Transverse colon (tissue), 4 donors: ENCODE measurements at regions not wholly inside any gene's neighbourhood (a gene's known extent, or its start where the extent isn't known, plus 50 kb on each side); places are given as distances from the start of the nearest gene placed in this dataset.
"Not testable (repeated sequence)": the region's sequence is repeated elsewhere in the genome, so short reads cannot be mapped to it uniquely, and the experiment has no call there.

Experiments
- DNase-seq: peaks from one replicate; pipeline ENCODE4 v3.0.0-alpha.2; 2019
- H3K27ac ChIP-seq, 4 donors: fragments of 200-600 bp; sonication (generic); 2 replicates each; pipeline ENCODE4 v1.5.1; 2016 to 2018; ENCODE audit warnings: inconsistent platforms in 4 of 4
- H3K27me3 ChIP-seq: fragments of 200-600 bp; sonication (generic); 2 replicates; pipeline ENCODE4 v1.5.1; 2017; ENCODE audit warnings: inconsistent platforms
- H3K36me3 ChIP-seq, 4 donors: fragments of 200-600 bp; sonication (generic); 2 replicates each; pipeline ENCODE4 v1.5.1; 2017 to 2019; ENCODE audit warnings: inconsistent platforms in 4 of 4
- H3K4me1 ChIP-seq, 4 donors: fragments of 200-600 bp; sonication (generic); 2 replicates each; pipeline ENCODE4 v1.5.1; 2017 to 2020; ENCODE audit warnings: inconsistent platforms in 4 of 4
- H3K4me3 ChIP-seq, 4 donors: fragments of 200-600 bp; sonication (generic); 1 replicate in 1 of 4; 2 replicates in 3 of 4; pipeline versions ENCODE4 v1.5.1 to v1.6.1; 2017 to 2019; ENCODE audit warnings: inconsistent platforms in 4 of 4
- H3K9me3 ChIP-seq, 2 donors: fragments of 200-600 bp; sonication (generic); 2 replicates each; pipeline ENCODE4 v1.5.1; 2017 to 2019; ENCODE audit warnings: inconsistent platforms in 2 of 2
- EP300 ChIP-seq: sonication (generic); formaldehyde crosslinking; IDR thresholded peaks from one replicate; pipeline ENCODE4 v1.6.1; 2017; ENCODE audit warnings: antibody characterized with exemption, low read depth
- POLR2A ChIP-seq: fragments of 450-650 bp; IDR thresholded peaks from one replicate; pipeline ENCODE4 v1.6.1; 2016; ENCODE audit warnings: antibody characterized with exemption, mild to moderate bottlenecking, moderate library complexity
- POLR2AphosphoS5 ChIP-seq, 3 donors: sonication (generic); formaldehyde crosslinking; IDR thresholded peaks; one replicate each; pipeline ENCODE4 v1.6.1; 2016; ENCODE audit warnings: antibody characterized with exemption in 3 of 3
- WGBS, 2 donors: methylation state at CpG; one replicate each; pipeline ENCODE4 v1.1.5; 2018; ENCODE audit warnings: low coverage in 1 of 2; 5-methylcytosine and 5-hydroxymethylcytosine counted together
- in situ Hi-C, 4 donors: fragments of 200-750 bp; cut with MboI; loops; one replicate each; pipeline versions ENCODE4 v1.15.0 to v1.15.1; 2017; ENCODE audit warnings: low sequenced_read_pairs in 3 of 4, low pct_ligation_motif_present in 1 of 4, low pct_unique_long_range_greater_than_20kb in 1 of 4
- intact Hi-C: fragments of 100-400 bp; cut with DNase I; formaldehyde crosslinking; loops from one replicate; pipeline ENCODE4 v1.15.1; 2023; ENCODE audit warnings: low total_unique reads
- TF ChIP-seq, protein P1 (sequence below), 5 experiments: fragments of 200-600 bp in 3 of 5; fragments of 450-650 bp in 2 of 5; sonication (generic) in 3 of 5; IDR thresholded peaks; 1 replicate in 2 of 5; 2 replicates in 3 of 5; pipeline ENCODE4 v1.5.1; 2016 to 2017; ENCODE audit warnings: antibody characterized with exemption in 5 of 5, inconsistent platforms in 3 of 5, mild to moderate bottlenecking in 2 of 5, moderate library complexity in 1 of 5

- no peaks in the 10 kb centered on the region for H3K36me3 ChIP-seq
- TF ChIP-seq POLR2AphosphoS5 (IDR thresholded peaks at IDR 0.05) = no peak
- TF ChIP-seq, protein P1, sequence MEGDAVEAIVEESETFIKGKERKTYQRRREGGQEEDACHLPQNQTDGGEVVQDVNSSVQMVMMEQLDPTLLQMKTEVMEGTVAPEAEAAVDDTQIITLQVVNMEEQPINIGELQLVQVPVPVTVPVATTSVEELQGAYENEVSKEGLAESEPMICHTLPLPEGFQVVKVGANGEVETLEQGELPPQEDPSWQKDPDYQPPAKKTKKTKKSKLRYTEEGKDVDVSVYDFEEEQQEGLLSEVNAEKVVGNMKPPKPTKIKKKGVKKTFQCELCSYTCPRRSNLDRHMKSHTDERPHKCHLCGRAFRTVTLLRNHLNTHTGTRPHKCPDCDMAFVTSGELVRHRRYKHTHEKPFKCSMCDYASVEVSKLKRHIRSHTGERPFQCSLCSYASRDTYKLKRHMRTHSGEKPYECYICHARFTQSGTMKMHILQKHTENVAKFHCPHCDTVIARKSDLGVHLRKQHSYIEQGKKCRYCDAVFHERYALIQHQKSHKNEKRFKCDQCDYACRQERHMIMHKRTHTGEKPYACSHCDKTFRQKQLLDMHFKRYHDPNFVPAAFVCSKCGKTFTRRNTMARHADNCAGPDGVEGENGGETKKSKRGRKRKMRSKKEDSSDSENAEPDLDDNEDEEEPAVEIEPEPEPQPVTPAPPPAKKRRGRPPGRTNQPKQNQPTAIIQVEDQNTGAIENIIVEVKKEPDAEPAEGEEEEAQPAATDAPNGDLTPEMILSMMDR (IDR thresholded peaks at IDR 0.05) = peak in 1 of 5 experiments; percentile 6
- no peak for TF ChIP-seq EP300
- H3K4me1 ChIP-seq = no peaks in the 10 kb centered on the region
- no peaks in the 10 kb centered on the region for H3K27me3 ChIP-seq
- intact Hi-C loops (no loop called here), in situ Hi-C loops (no loop called here)
- H3K27ac ChIP-seq = no peak overlapping the region
- H3K4me3 ChIP-seq = no peak overlapping the region
- DNase-seq = no peak
- H3K9me3 ChIP-seq = no peaks in the 10 kb centered on the region
- WGBS, 2 donors = 65 to 82% methylated on average over 4 of the region's 4 CpGs
These were observed 542.6 kb downstream of the ZBBX start for GRCh38 chr3:166837535-166837934.

GRCh38 chr3:166836836-166837235, 543.3 kb downstream of the ZBBX start:
- Histone ChIP-seq H3K27ac (no peak overlapping the region), H3K9me3 (no peaks in the 10 kb centered on the region), H3K4me1 (no peaks in the 10 kb centered on the region), H3K4me3 (no peak overlapping the region), H3K36me3 (no peaks in the 10 kb centered on the region), H3K27me3 (no peaks in the 10 kb centered on the region)
- intact Hi-C loops = no loop called here
- WGBS, 2 donors = 75 to 82% methylated on average over 1 of the region's 1 CpG
- no peak for TF ChIP-seq EP300
- TF ChIP-seq POLR2A = no peak
- TF ChIP-seq, protein P1 (IDR thresholded peaks at IDR 0.05) = no peak
- TF ChIP-seq POLR2AphosphoS5 (IDR thresholded peaks at IDR 0.05) = no peak
- no peak for DNase-seq
- in situ Hi-C loops = no loop called here

- H3K9me3 ChIP-seq = no peaks in the 10 kb centered on the region
- DNase-seq = no peak
- 46 to 56% methylated on average over 3 of the region's 3 CpGs for WGBS, 2 donors
- intact Hi-C loops (no loop called here), in situ Hi-C loops (no loop called here)
- no peak overlapping the region for H3K4me3 ChIP-seq
- no peaks in the 10 kb centered on the region for H3K36me3 ChIP-seq
- no peaks in the 10 kb centered on the region for H3K4me1 ChIP-seq
- TF ChIP-seq, protein P1 (IDR thresholded peaks at IDR 0.05) = no peak
- TF ChIP-seq POLR2A (no peak), POLR2AphosphoS5 (IDR thresholded peaks at IDR 0.05) (no peak), EP300 (no peak)
- no peak overlapping the region for H3K27ac ChIP-seq
- H3K27me3 ChIP-seq = no peaks in the 10 kb centered on the region
These were observed 550.2 kb downstream of the ZBBX start for GRCh38 chr3:166829896-166830295.

DNA sequence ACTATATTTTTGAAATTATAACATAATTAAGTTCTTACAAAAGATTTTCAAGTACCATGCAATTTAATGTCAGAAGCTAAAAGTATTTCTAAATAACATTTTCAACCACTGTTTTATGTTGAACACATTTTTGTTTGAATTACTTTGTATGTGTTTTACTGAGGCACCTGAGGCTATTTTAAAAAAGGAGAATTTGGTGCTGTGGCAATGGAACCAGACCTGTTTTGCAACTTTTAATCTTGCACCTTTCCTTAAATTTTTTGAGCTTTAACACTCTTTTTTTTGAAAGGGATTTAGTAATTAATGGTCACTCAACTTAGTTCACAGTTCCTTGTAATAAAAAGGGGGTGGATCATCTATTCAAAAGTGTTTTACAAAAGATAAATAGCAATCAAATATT, 561.6 kb downstream of the ZBBX start:
- TF ChIP-seq, protein P1 (IDR thresholded peaks at IDR 0.05) = no peak
- TF ChIP-seq POLR2A (no peak), EP300 (no peak), POLR2AphosphoS5 (IDR thresholded peaks at IDR 0.05) (no peak)
- Histone ChIP-seq H3K4me3 (no peak overlapping the region), H3K36me3 (no peaks in the 10 kb centered on the region), H3K4me1 (no peaks in the 10 kb centered on the region), H3K9me3 (no peaks in the 10 kb centered on the region), H3K27ac (no peak overlapping the region), H3K27me3 (no peaks in the 10 kb centered on the region)
- DNase-seq = no peak
- intact Hi-C loops (no loop called here), in situ Hi-C loops (no loop called here)

DNA sequence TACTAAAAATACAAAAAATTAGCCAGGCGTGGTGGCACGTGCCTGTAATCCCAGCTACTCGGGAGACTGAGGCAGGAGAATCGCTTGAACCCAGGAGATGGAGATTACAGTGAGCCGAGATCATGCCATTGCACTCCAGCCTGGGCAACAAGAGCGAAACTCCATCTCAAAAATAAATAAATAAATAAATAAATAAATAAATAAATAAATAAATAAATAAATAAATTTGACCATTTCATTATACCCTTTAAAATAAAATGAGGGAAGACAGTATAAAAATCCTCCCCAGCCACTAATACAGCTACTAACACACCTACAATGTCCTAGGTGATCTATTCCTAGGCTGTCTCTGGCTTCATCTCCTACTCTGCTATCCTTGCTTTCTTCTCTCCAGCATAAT, 562.8 kb downstream of the ZBBX start:
- H3K9me3 ChIP-seq, H3K36me3 ChIP-seq, H3K4me1 ChIP-seq, DNase-seq, H3K27me3 ChIP-seq, H3K4me3 ChIP-seq, intact Hi-C loops, in situ Hi-C loops, H3K27ac ChIP-seq: not testable (repeated sequence)
- WGBS, 2 donors = 80% methylated on average over 6 of the region's 6 CpGs; no CpG with 5 or more reads in 1 of the 2 donors
